ENCODE measurements at regions not wholly inside any gene's neighbourhood (a gene's known extent, or its start where the extent isn't known, plus 50 kb on each side); places are given as distances from the start of the nearest gene placed in this dataset.

DNA sequence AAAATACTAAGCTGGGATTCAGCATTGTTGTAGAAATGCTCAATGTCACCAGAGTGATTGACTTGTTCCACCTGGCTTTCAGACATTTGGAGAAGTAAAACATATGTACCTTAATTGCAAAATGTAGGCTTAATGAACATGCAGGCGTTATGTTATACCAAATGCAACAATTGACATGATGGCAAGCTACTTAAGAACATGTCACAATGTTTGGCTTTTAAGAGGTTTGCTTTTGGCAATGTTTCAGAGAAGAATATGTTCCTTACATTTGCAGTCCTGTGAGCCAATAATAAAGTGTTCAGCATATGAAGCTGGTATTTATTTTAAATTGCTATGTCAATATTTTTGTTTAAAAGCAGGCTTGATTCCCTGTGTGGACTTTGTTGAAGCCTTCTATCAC, 111.7 kb upstream of the NUDT12 start:
- TF ChIP-seq, protein P1, sequence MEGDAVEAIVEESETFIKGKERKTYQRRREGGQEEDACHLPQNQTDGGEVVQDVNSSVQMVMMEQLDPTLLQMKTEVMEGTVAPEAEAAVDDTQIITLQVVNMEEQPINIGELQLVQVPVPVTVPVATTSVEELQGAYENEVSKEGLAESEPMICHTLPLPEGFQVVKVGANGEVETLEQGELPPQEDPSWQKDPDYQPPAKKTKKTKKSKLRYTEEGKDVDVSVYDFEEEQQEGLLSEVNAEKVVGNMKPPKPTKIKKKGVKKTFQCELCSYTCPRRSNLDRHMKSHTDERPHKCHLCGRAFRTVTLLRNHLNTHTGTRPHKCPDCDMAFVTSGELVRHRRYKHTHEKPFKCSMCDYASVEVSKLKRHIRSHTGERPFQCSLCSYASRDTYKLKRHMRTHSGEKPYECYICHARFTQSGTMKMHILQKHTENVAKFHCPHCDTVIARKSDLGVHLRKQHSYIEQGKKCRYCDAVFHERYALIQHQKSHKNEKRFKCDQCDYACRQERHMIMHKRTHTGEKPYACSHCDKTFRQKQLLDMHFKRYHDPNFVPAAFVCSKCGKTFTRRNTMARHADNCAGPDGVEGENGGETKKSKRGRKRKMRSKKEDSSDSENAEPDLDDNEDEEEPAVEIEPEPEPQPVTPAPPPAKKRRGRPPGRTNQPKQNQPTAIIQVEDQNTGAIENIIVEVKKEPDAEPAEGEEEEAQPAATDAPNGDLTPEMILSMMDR (tag by site-specific recombination; IDR thresholded peaks at IDR 0.05) = no peak
- TF ChIP-seq, protein P2, sequence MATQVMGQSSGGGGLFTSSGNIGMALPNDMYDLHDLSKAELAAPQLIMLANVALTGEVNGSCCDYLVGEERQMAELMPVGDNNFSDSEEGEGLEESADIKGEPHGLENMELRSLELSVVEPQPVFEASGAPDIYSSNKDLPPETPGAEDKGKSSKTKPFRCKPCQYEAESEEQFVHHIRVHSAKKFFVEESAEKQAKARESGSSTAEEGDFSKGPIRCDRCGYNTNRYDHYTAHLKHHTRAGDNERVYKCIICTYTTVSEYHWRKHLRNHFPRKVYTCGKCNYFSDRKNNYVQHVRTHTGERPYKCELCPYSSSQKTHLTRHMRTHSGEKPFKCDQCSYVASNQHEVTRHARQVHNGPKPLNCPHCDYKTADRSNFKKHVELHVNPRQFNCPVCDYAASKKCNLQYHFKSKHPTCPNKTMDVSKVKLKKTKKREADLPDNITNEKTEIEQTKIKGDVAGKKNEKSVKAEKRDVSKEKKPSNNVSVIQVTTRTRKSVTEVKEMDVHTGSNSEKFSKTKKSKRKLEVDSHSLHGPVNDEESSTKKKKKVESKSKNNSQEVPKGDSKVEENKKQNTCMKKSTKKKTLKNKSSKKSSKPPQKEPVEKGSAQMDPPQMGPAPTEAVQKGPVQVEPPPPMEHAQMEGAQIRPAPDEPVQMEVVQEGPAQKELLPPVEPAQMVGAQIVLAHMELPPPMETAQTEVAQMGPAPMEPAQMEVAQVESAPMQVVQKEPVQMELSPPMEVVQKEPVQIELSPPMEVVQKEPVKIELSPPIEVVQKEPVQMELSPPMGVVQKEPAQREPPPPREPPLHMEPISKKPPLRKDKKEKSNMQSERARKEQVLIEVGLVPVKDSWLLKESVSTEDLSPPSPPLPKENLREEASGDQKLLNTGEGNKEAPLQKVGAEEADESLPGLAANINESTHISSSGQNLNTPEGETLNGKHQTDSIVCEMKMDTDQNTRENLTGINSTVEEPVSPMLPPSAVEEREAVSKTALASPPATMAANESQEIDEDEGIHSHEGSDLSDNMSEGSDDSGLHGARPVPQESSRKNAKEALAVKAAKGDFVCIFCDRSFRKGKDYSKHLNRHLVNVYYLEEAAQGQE (tag by site-specific recombination; IDR thresholded peaks at IDR 0.05) = no peak
- TF ChIP-seq TRIM28 (IDR thresholded peaks at IDR 0.05; ENCODE audit: borderline replicate concordance, low read length) (no peak), KLF1 (tag by site-specific recombination; IDR thresholded peaks at IDR 0.05) (no peak), ZNF184 (tag by site-specific recombination; IDR thresholded peaks at IDR 0.05) (no peak)

All from HEK293 (cell line).